Neuronal stem cell (in vitro differentiated cells): ENCODE measurements at regions not wholly inside any gene's neighbourhood (a gene's known extent, or its start where the extent isn't known, plus 50 kb on each side); places are given as distances from the start of the nearest gene placed in this dataset.

Experiments
- DNase-seq: peaks from one replicate; pipeline ENCODE4 v3.0.0-alpha.2; 2013; ENCODE audit warnings: low spot score
- H2AFZ ChIP-seq: one replicate; pipeline ENCODE4 v1.6.1; 2013; ENCODE audit warnings: mild to moderate bottlenecking, low read length, inconsistent platforms
- H2AK5ac ChIP-seq: 2 replicates; pipeline ENCODE4 v1.6.1; 2013; ENCODE audit warnings: low read depth, mild to moderate bottlenecking, inconsistent platforms, low read length, moderate library complexity, mixed read lengths
- H2BK120ac ChIP-seq: 2 replicates; pipeline ENCODE4 v1.6.1; 2013; ENCODE audit warnings: low read depth, mild to moderate bottlenecking, inconsistent platforms, low read length, moderate library complexity, mixed read lengths
- H2BK12ac ChIP-seq: one replicate; pipeline ENCODE4 v1.6.1; 2013; ENCODE audit warnings: low read length, inconsistent platforms
- H2BK15ac ChIP-seq: 2 replicates; pipeline ENCODE4 v1.6.1; 2013; ENCODE audit warnings: mild to moderate bottlenecking, low read length, inconsistent platforms, mixed read lengths
- H2BK5ac ChIP-seq: one replicate; pipeline ENCODE4 v1.6.1; 2013; ENCODE audit warnings: inconsistent platforms, mild to moderate bottlenecking, low read length, moderate library complexity
- H3K14ac ChIP-seq: one replicate; pipeline ENCODE4 v1.6.1; 2013; ENCODE audit warnings: low read length, inconsistent platforms
- H3K18ac ChIP-seq: 2 replicates; pipeline ENCODE4 v1.6.1; 2013; ENCODE audit warnings: low read length, inconsistent platforms
- H3K23ac ChIP-seq: 2 replicates; pipeline ENCODE4 v1.6.1; 2013; ENCODE audit warnings: low read depth, mild to moderate bottlenecking, mixed read lengths, low read length, inconsistent platforms; ENCODE audit not compliant: poor library complexity
- H3K27ac ChIP-seq: replicated peaks from 3 replicates; pipeline ENCODE4 v1.5.1; 2013; ENCODE audit warnings: low read length, inconsistent platforms
- H3K27me3 ChIP-seq, 3 experiments: 2 replicates each; pipeline ENCODE4 v1.6.1; 2013; ENCODE audit warnings: low read length in 3 of 3, mild to moderate bottlenecking in 2 of 3, inconsistent platforms in 1 of 3, low read depth in 1 of 3, mixed read lengths in 1 of 3, moderate library complexity in 1 of 3; ENCODE audit not compliant: control insufficient read depth in 3 of 3, insufficient read depth in 3 of 3
- H3K36me3 ChIP-seq, 2 donors: replicated peaks in 1 of 2; 2 replicates each; pipeline ENCODE4 v1.6.1; 2013; ENCODE audit warnings: low read length in 2 of 2; ENCODE audit not compliant: control insufficient read depth in 2 of 2, insufficient read depth in 2 of 2
- H3K4ac ChIP-seq: 2 replicates; pipeline ENCODE4 v1.6.1; 2013; ENCODE audit warnings: inconsistent platforms, mild to moderate bottlenecking, low read length, moderate library complexity
- H3K4me1 ChIP-seq, 2 donors: 1 replicate in 1 of 2; 2 replicates in 1 of 2; pipeline ENCODE4 v1.6.1; 2013; ENCODE audit warnings: low read length in 2 of 2, low read depth in 1 of 2; ENCODE audit not compliant: control insufficient read depth in 2 of 2, insufficient read depth in 1 of 2
- H3K4me2 ChIP-seq: one replicate; pipeline ENCODE4 v1.6.1; 2013; ENCODE audit warnings: mild to moderate bottlenecking, low read length, inconsistent platforms; ENCODE audit not compliant: insufficient read depth, poor library complexity, severe bottlenecking
- H3K4me3 ChIP-seq, 2 donors: 2 replicates each; pipeline ENCODE4 v1.5.1; 2013; ENCODE audit warnings: low read length in 2 of 2, mild to moderate bottlenecking in 2 of 2, inconsistent platforms in 1 of 2, moderate library complexity in 1 of 2
- H3K79me1 ChIP-seq: one replicate; pipeline ENCODE4 v1.6.1; 2013; ENCODE audit warnings: low read depth, mild to moderate bottlenecking, inconsistent platforms, low read length, moderate library complexity
- H3K9ac ChIP-seq: one replicate; pipeline ENCODE4 v1.6.1; 2013; ENCODE audit warnings: mild to moderate bottlenecking, low read depth, low read length, inconsistent platforms; ENCODE audit not compliant: poor library complexity
- H3K9me3 ChIP-seq, 2 donors: replicated peaks in 1 of 2; 2 replicates each; pipeline versions ENCODE3 to v1.6.1; 2013; ENCODE audit warnings: low read length in 2 of 2, mild to moderate bottlenecking in 2 of 2, inconsistent platforms in 1 of 2, low read depth in 1 of 2, mixed read lengths in 1 of 2, moderate library complexity in 1 of 2; ENCODE audit not compliant: control insufficient read depth in 2 of 2, insufficient read depth in 1 of 2
- H4K8ac ChIP-seq: one replicate; pipeline ENCODE4 v1.6.1; 2013; ENCODE audit warnings: low read depth, mild to moderate bottlenecking, inconsistent platforms, low read length, moderate library complexity
- H4K91ac ChIP-seq: one replicate; pipeline ENCODE4 v1.6.1; 2013; ENCODE audit warnings: low read length, low read depth, mild to moderate bottlenecking, inconsistent platforms; ENCODE audit not compliant: poor library complexity
- WGBS, 2 donors: extraction: QIAGEN DNeasy Blood & Tissue Kit; methylation state at CpG; one replicate each; pipeline ENCODE4 v1.1.7; 2013; ENCODE audit warnings: missing lambda C conversion rate in 2 of 2, mixed read lengths in 1 of 2; ENCODE audit not compliant: insufficient read length in 2 of 2, insufficient replicate concordance in 1 of 2; ENCODE audit errors: extremely low coverage in 2 of 2; 5-methylcytosine and 5-hydroxymethylcytosine counted together

GRCh38 chr5:30574761-30575160 lies 618.7 kb upstream of the CDH6 start:
- Histone ChIP-seq H3K4me1 (no peaks in the 10 kb centered on the region), H2AFZ (no peak overlapping the region)

GRCh38 chr5:30572279-30572678 lies 621.2 kb upstream of the CDH6 start:
- Histone ChIP-seq H3K9me3 (no peaks in the 10 kb centered on the region), H2BK120ac (no peak overlapping the region), H3K4me3 (no peak overlapping the region), H2AK5ac (peak overlapping the region; percentile 19), H3K9ac (no peak overlapping the region), H3K23ac (no peak overlapping the region), H2BK15ac (no peak overlapping the region), H4K8ac (no peak overlapping the region), H3K14ac (no peak overlapping the region), H2BK12ac (no peak overlapping the region), H3K4me1 (no peaks in the 10 kb centered on the region), H3K27ac (no peak overlapping the region), H3K36me3 (no peaks in the 10 kb centered on the region), H3K79me1 (no peaks in the 10 kb centered on the region), H2AFZ (no peak overlapping the region), H3K4ac (no peak overlapping the region), H4K91ac (no peak overlapping the region), H3K27me3 (no peaks in the 10 kb centered on the region), H3K18ac (no peak overlapping the region), H3K4me2 (no peak overlapping the region), H2BK5ac (no peak overlapping the region)
- DNase-seq, result no peak
- no CpG with 5 or more reads among the region's 1 CpG for WGBS, 2 donors

More at GRCh38 chr5:30574761-30575160, 618.7 kb upstream of the CDH6 start:
- no peak overlapping the region for H3K14ac ChIP-seq
- H3K9ac ChIP-seq, result no peak overlapping the region
- no peak overlapping the region for H3K27ac ChIP-seq
- no peak overlapping the region for H2BK15ac ChIP-seq
- no peak overlapping the region for H2BK5ac ChIP-seq
- DNase-seq, result no peak
- H3K36me3 ChIP-seq, result no peaks in the 10 kb centered on the region
- no CpG with 5 or more reads among the region's 1 CpG for WGBS, 2 donors
- H2AK5ac ChIP-seq, result no peak overlapping the region
- no peak overlapping the region for H3K23ac ChIP-seq
- no peak overlapping the region for H3K18ac ChIP-seq
- H3K9me3 ChIP-seq, result no peaks in the 10 kb centered on the region
- no peak overlapping the region for H4K8ac ChIP-seq
- H3K4ac ChIP-seq, result no peak overlapping the region
- no peaks in the 10 kb centered on the region for H3K27me3 ChIP-seq
- H3K4me3 ChIP-seq, result no peak overlapping the region
- H3K4me2 ChIP-seq, result no peak overlapping the region
- no peak overlapping the region for H2BK120ac ChIP-seq
- no peak overlapping the region for H4K91ac ChIP-seq
- H3K79me1 ChIP-seq, result no peaks in the 10 kb centered on the region
- H2BK12ac ChIP-seq, result no peak overlapping the region

GRCh38 chr5:30561771-30562170 lies 631.7 kb upstream of the CDH6 start:
- Histone ChIP-seq H3K27me3 (no peaks in the 10 kb centered on the region), H3K18ac (no peak overlapping the region), H3K9me3 (no peaks in the 10 kb centered on the region), H2BK120ac (no peak overlapping the region), H4K8ac (no peak overlapping the region), H2AFZ (no peak overlapping the region), H3K36me3 (no peaks in the 10 kb centered on the region), H2BK15ac (no peak overlapping the region), H3K27ac (no peak overlapping the region), H3K4me1 (no peaks in the 10 kb centered on the region), H4K91ac (no peak overlapping the region), H3K23ac (no peak overlapping the region), H2BK12ac (no peak overlapping the region), H3K4me3 (no peak overlapping the region), H3K14ac (no peak overlapping the region), H3K4ac (no peak overlapping the region), H3K4me2 (no peak overlapping the region), H3K9ac (no peak overlapping the region), H2BK5ac (no peak overlapping the region), H2AK5ac (no peak overlapping the region), H3K79me1 (no peaks in the 10 kb centered on the region)
- DNase-seq, result no peak
- no CpG with 5 or more reads among the region's 2 CpGs for WGBS, 2 donors

GRCh38 chr5:30551618-30552017 lies 641.9 kb upstream of the CDH6 start:
- no peaks in the 10 kb centered on the region for H3K27me3 ChIP-seq
- no peak overlapping the region for H4K8ac ChIP-seq
- no peak overlapping the region for H3K27ac ChIP-seq
- no peak overlapping the region for H2BK12ac ChIP-seq
- no peak overlapping the region for H4K91ac ChIP-seq
- WGBS, 2 donors, result no CpG with 5 or more reads among the region's 4 CpGs
- no peaks in the 10 kb centered on the region for H3K79me1 ChIP-seq
- no peak overlapping the region for H2BK15ac ChIP-seq
- H3K4me3 ChIP-seq, result no peak overlapping the region
- no peak overlapping the region for H3K4me2 ChIP-seq
- H3K4me1 ChIP-seq, result no peaks in the 10 kb centered on the region
- no peak for DNase-seq
- no peak overlapping the region for H2BK120ac ChIP-seq
- no peak overlapping the region for H3K23ac ChIP-seq
- H2AFZ ChIP-seq, result no peak overlapping the region
- H3K4ac ChIP-seq, result no peak overlapping the region
- no peak overlapping the region for H2BK5ac ChIP-seq
- no peak overlapping the region for H3K9ac ChIP-seq
- no peaks in the 10 kb centered on the region for H3K36me3 ChIP-seq
- H3K18ac ChIP-seq, result no peak overlapping the region
- no peak overlapping the region for H3K14ac ChIP-seq
- H3K9me3 ChIP-seq, result no peaks in the 10 kb centered on the region
- no peak overlapping the region for H2AK5ac ChIP-seq
